ENCODE measurements at regions not wholly inside any gene's neighbourhood (a gene's known extent, or its start where the extent isn't known, plus 50 kb on each side); places are given as distances from the start of the nearest gene placed in this dataset.

- no peak overlapping the region for H3K27ac Mint-ChIP-seq
- peaks cover 4% of the 10 kb centered on the region for H3K4me1 Mint-ChIP-seq
- Histone ChIP-seq H3K27ac (peak overlapping the region; percentile 44), H3K4me3 (no peak overlapping the region), H4K20me1 (ENCODE audit: low read depth) (no peaks in the 10 kb centered on the region), H3K36me3 (no peaks in the 10 kb centered on the region), H3K9ac (no peak overlapping the region), H3K79me2 (ENCODE audit: low read depth) (no peaks in the 10 kb centered on the region), H3K27me3 (no peaks in the 10 kb centered on the region), H3K9me3 (ENCODE audit: low read depth) (no peaks in the 10 kb centered on the region), H3K4me2 (peak overlapping the region; percentile 29), H2AFZ (replicated peaks) (no peak overlapping the region), H3K4me1 (peaks cover 14% of the 10 kb centered on the region), H3F3A (ENCODE audit: low read depth) (peaks cover 17% of the 10 kb centered on the region)
- no peaks in the 10 kb centered on the region for H3K36me3 Mint-ChIP-seq
- peak; percentile 40 for DNase-seq (ENCODE audit: low spot score)
- H3K27me3 Mint-ChIP-seq (ENCODE audit: insufficient read depth, low read depth): peaks cover 5% of the 10 kb centered on the region
- TF ChIP-seq EZH2 (IDR thresholded peaks at IDR 0.05): no peak
- no peak for TF ChIP-seq CTCF (IDR thresholded peaks at IDR 0.05)
- no peak for TF ChIP-seq EZH2phosphoT487 (IDR thresholded peaks at IDR 0.05)
- H3K9me3 Mint-ChIP-seq: peaks cover 2% of the 10 kb centered on the region
- no peak overlapping the region for H3K4me3 Mint-ChIP-seq
Measured at GRCh38 chr12:115891556-115892164, 385.8 kb downstream of the MED13L start.

GRCh38 chr12:115886666-115887065 is 390.8 kb downstream of the MED13L start:
- no peaks in the 10 kb centered on the region for H3K27me3 Mint-ChIP-seq (ENCODE audit: insufficient read depth, low read depth)
- no peak overlapping the region for H3K27ac Mint-ChIP-seq
- no peaks in the 10 kb centered on the region for H3K36me3 Mint-ChIP-seq
- peaks cover 8% of the 10 kb centered on the region for H3F3A ChIP-seq (ENCODE audit: low read depth)
- H2AFZ ChIP-seq (replicated peaks): no peak overlapping the region
- H3K4me1 ChIP-seq: peaks cover 7% of the 10 kb centered on the region
- no peak overlapping the region for H3K4me3 ChIP-seq
- no peaks in the 10 kb centered on the region for H4K20me1 ChIP-seq (ENCODE audit: low read depth)
- DNase-seq (ENCODE audit: low spot score): no peak
- no peak overlapping the region for H3K4me3 Mint-ChIP-seq
- no peak for TF ChIP-seq EZH2phosphoT487 (IDR thresholded peaks at IDR 0.05)
- TF ChIP-seq CTCF (IDR thresholded peaks at IDR 0.05): no peak
- no peaks in the 10 kb centered on the region for H3K9me3 Mint-ChIP-seq
- no peak overlapping the region for H3K9ac ChIP-seq
- H3K4me1 Mint-ChIP-seq: peaks cover 4% of the 10 kb centered on the region
- no peaks in the 10 kb centered on the region for H3K27me3 ChIP-seq
- H3K36me3 ChIP-seq: no peaks in the 10 kb centered on the region
- H3K27ac ChIP-seq: no peak overlapping the region
- no peak overlapping the region for H3K4me2 ChIP-seq
- no peaks in the 10 kb centered on the region for H3K79me2 ChIP-seq (ENCODE audit: low read depth)
- no peaks in the 10 kb centered on the region for H3K9me3 ChIP-seq (ENCODE audit: low read depth)

- Histone ChIP-seq H3K27ac (no peak overlapping the region), H4K20me1 (ENCODE audit: low read depth) (no peaks in the 10 kb centered on the region), H2AFZ (replicated peaks) (no peak overlapping the region), H3K36me3 (no peaks in the 10 kb centered on the region), H3F3A (ENCODE audit: low read depth) (no peaks in the 10 kb centered on the region), H3K4me3 (no peak overlapping the region), H3K9me3 (ENCODE audit: low read depth) (no peaks in the 10 kb centered on the region), H3K4me1 (no peaks in the 10 kb centered on the region), H3K4me2 (no peak overlapping the region), H3K79me2 (ENCODE audit: low read depth) (no peaks in the 10 kb centered on the region), H3K27me3 (no peaks in the 10 kb centered on the region), H3K9ac (no peak overlapping the region)
- Mint-ChIP-seq H3K4me3 (no peak overlapping the region), H3K27me3 (ENCODE audit: insufficient read depth, low read depth) (no peaks in the 10 kb centered on the region), H3K36me3 (no peaks in the 10 kb centered on the region), H3K9me3 (no peaks in the 10 kb centered on the region), H3K27ac (no peak overlapping the region), H3K4me1 (no peaks in the 10 kb centered on the region)
- no peak for DNase-seq (ENCODE audit: low spot score)
- TF ChIP-seq EZH2phosphoT487 (IDR thresholded peaks at IDR 0.05) (no peak), EZH2 (IDR thresholded peaks at IDR 0.05) (no peak), CTCF (IDR thresholded peaks at IDR 0.05) (no peak)
Measured at GRCh38 chr12:115885040-115885690, 392.3 kb downstream of the MED13L start.
